ENCODE measurements at regions not wholly inside any gene's neighbourhood (a gene's known extent, or its start where the extent isn't known, plus 50 kb on each side); places are given as distances from the start of the nearest gene placed in this dataset.

- no peak for DNase-seq (ENCODE audit: low spot score in 2 of 2)
- no peak overlapping the region for H3K4me3 ChIP-seq (ENCODE audit: low read depth, poor library complexity, severe bottlenecking)
- 96 to 97% methylated on average over 13 of the region's 13 CpGs for WGBS, 2 donors
- TF ChIP-seq POLR2A (IDR thresholded peaks at IDR 0.05): no peak
- TF ChIP-seq, protein P1, sequence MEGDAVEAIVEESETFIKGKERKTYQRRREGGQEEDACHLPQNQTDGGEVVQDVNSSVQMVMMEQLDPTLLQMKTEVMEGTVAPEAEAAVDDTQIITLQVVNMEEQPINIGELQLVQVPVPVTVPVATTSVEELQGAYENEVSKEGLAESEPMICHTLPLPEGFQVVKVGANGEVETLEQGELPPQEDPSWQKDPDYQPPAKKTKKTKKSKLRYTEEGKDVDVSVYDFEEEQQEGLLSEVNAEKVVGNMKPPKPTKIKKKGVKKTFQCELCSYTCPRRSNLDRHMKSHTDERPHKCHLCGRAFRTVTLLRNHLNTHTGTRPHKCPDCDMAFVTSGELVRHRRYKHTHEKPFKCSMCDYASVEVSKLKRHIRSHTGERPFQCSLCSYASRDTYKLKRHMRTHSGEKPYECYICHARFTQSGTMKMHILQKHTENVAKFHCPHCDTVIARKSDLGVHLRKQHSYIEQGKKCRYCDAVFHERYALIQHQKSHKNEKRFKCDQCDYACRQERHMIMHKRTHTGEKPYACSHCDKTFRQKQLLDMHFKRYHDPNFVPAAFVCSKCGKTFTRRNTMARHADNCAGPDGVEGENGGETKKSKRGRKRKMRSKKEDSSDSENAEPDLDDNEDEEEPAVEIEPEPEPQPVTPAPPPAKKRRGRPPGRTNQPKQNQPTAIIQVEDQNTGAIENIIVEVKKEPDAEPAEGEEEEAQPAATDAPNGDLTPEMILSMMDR (IDR thresholded peaks at IDR 0.05): no peak
- intact Hi-C loops (cut with DNase I; ENCODE audit: low total_unique reads): no loop called here
These were observed 52.8 kb upstream of the DHX15 start for GRCh38 chr4:24637173-24637572.

DNA sequence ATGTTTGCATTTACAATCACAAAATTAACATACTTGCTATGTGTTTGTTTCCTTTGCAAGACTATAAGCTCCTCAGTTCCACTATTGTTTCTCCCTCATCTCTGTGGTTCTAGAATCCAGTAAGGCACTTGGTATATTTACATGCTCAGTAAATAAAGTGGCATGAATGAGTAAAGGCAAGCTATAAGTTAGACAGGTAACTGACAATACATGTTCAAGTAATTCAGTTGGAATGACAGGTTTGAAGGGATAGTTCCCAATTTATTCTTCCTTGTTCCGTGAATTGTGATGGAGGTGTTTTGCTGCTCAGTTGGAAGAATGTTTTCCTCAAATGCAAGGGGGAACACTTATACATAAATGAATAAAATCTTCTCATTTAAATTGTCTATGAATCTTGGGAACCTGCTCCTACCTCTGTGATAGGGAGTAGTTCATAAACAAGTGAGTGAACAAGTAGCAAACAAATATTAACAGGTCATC is 54.1 kb upstream of the DHX15 start:
- no peak for DNase-seq (ENCODE audit: low spot score in 2 of 2)
- 89 to 93% methylated on average over 1 of the region's 1 CpG for WGBS, 2 donors
- no peak for TF ChIP-seq POLR2A (IDR thresholded peaks at IDR 0.05)
- TF ChIP-seq, protein P1 (IDR thresholded peaks at IDR 0.05): no peak
- no peak overlapping the region for H3K4me3 ChIP-seq (ENCODE audit: low read depth, poor library complexity, severe bottlenecking)
- intact Hi-C loops (cut with DNase I; ENCODE audit: low total_unique reads): no loop called here

- no peak for DNase-seq (ENCODE audit: low spot score in 2 of 2)
- no peak overlapping the region for H3K4me3 ChIP-seq (ENCODE audit: low read depth, poor library complexity, severe bottlenecking)
- intact Hi-C loops (cut with DNase I; ENCODE audit: low total_unique reads): no loop called here
- TF ChIP-seq, protein P1 (IDR thresholded peaks at IDR 0.05): no peak
- TF ChIP-seq POLR2A (IDR thresholded peaks at IDR 0.05): no peak
- WGBS, 2 donors: 84 to 86% methylated on average over 5 of the region's 5 CpGs
These were observed 55.4 kb upstream of the DHX15 start for GRCh38 chr4:24639714-24640113.

DNA sequence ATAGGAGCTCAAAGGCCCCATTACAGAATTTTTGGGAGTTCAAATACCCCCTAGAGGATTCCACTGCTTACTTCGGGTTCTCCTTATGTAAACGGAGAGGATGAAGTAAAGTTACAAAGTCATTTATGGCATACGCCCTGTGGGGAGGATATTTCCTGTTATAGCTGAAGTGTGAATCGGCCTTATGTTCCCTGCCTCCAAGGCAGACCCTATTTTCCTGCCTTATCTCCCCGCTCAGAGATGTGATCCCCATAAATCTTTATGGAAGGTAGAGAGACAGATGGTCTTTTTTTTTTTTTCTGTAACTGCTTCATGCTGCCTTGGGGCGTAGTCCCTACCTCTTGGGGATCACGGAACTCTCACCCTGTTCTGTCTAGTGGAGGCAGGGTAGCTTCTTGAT is 56.0 kb upstream of the DHX15 start:
- intact Hi-C loops (cut with DNase I; ENCODE audit: low total_unique reads): no loop called here
- DNase-seq (ENCODE audit: low spot score in 2 of 2): no peak
- TF ChIP-seq, protein P1 (IDR thresholded peaks at IDR 0.05): no peak
- no peak for TF ChIP-seq POLR2A (IDR thresholded peaks at IDR 0.05)
- WGBS, 2 donors: 69 to 72% methylated on average over 7 of the region's 7 CpGs
- H3K4me3 ChIP-seq (ENCODE audit: low read depth, poor library complexity, severe bottlenecking): no peak overlapping the region

DNA sequence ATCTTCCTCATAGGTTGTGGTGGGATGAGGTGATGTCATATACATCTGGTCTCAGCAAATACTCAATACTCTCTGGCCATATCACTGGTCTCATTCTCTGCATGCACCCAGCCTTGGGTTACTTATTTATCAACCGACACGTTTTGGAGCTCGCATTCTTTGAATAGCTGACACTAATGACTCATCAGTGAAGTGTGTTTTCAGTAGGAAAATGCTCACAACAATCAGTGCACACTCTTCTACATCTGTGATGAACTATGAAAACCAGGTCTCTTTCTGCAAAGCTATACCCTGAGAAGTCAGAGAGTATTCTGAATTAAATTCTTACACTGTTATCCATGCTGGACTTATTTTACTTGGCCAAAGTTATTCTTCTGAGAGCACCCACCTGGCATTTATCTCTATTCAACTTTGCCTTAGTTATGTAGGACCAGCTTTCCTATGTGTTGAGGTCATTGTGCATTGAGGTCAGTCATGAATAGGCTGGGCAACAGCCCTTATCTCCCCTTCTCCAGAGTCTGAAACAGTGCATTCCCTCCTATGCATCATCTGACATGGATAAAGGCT is 58.7 kb upstream of the DHX15 start:
- intact Hi-C loops (cut with DNase I; ENCODE audit: low total_unique reads): no loop called here
- no peak overlapping the region for H3K4me3 ChIP-seq (ENCODE audit: low read depth, poor library complexity, severe bottlenecking)
- WGBS, 2 donors: 20 to 63% methylated on average over 3 of the region's 3 CpGs
- no peak for TF ChIP-seq POLR2A (IDR thresholded peaks at IDR 0.05)
- TF ChIP-seq, protein P1 (IDR thresholded peaks at IDR 0.05): no peak
- DNase-seq (ENCODE audit: low spot score in 2 of 2): no peak
